Gastrocnemius medialis (tissue), 4 donors: ENCODE measurements at regions not wholly inside any gene's neighbourhood (a gene's known extent, or its start where the extent isn't known, plus 50 kb on each side); places are given as distances from the start of the nearest gene placed in this dataset.

ENCODE experiments used
- ATAC-seq, 2 donors: fragments of 150-250 bp; one replicate each; pipeline ENCODE4 v1.9.1; 2016
- DNase-seq, 2 donors: peaks; one replicate each; pipeline ENCODE4 v3.0.0-alpha.2; 2019
- H3K27ac ChIP-seq, 4 donors: fragments of 200-600 bp; sonication (generic); 1 replicate in 1 of 4; 2 replicates in 3 of 4; pipeline ENCODE4 v1.5.1; 2016 to 2018; ENCODE audit warnings: mild to moderate bottlenecking in 2 of 4, moderate library complexity in 1 of 4
- H3K27me3 ChIP-seq, 3 donors: fragments of 200-600 bp; sonication (generic) in 2 of 3; 1 replicate in 1 of 3; 2 replicates in 2 of 3; pipeline versions ENCODE4 v1.5.1 to v1.6.0; 2016 to 2019; ENCODE audit warnings: mild to moderate bottlenecking in 1 of 3, moderate library complexity in 1 of 3
- H3K36me3 ChIP-seq, 2 donors: fragments of 200-600 bp; sonication (generic) in 1 of 2; one replicate each; pipeline ENCODE4 v1.5.1; 2017 to 2018
- H3K4me1 ChIP-seq, 2 donors: fragments of 200-600 bp; sonication (generic) in 1 of 2; one replicate each; pipeline ENCODE4 v1.5.1; 2016 to 2017; ENCODE audit warnings: mild to moderate bottlenecking in 2 of 2
- H3K4me3 ChIP-seq, 4 donors: fragments of 200-600 bp; sonication (generic) in 3 of 4; 1 replicate in 1 of 4; 2 replicates in 3 of 4; pipeline ENCODE4 v1.5.1; 2016 to 2019; ENCODE audit warnings: mild to moderate bottlenecking in 2 of 4
- H3K9me3 ChIP-seq, 3 donors: fragments of 200-600 bp; sonication (generic) in 2 of 3; 1 replicate in 1 of 3; 2 replicates in 2 of 3; pipeline ENCODE4 v1.5.1; 2016 to 2019
- POLR2A ChIP-seq, 2 donors: fragments of 450-650 bp; IDR thresholded peaks; one replicate each; pipeline ENCODE4 v1.6.1; 2017; ENCODE audit warnings: antibody characterized with exemption in 2 of 2, mild to moderate bottlenecking in 2 of 2, moderate library complexity in 2 of 2
- in situ Hi-C, 4 donors: fragments of 200-750 bp; cut with MboI; loops; one replicate each; pipeline versions ENCODE4 v1.15.0 to v1.8.0; 2017; ENCODE audit warnings: low sequenced_read_pairs in 4 of 4
- intact Hi-C: fragments of 100-400 bp; cut with DNase I; formaldehyde crosslinking; loops from one replicate; pipeline ENCODE4 v1.15.1; 2023; ENCODE audit warnings: low total_unique reads
- TF ChIP-seq, protein P1 (sequence below), 5 experiments: fragments of 450-650 bp in 3 of 5; fragments of 200-600 bp in 2 of 5; sonication (generic) in 2 of 5; IDR thresholded peaks in 4 of 5; conservative IDR thresholded peaks in 1 of 5; 1 replicate in 4 of 5; 2 replicates in 1 of 5; pipeline ENCODE4 v1.5.1; 2016 to 2019; ENCODE audit warnings: antibody characterized with exemption in 5 of 5, mild to moderate bottlenecking in 3 of 5, moderate library complexity in 3 of 5

DNA sequence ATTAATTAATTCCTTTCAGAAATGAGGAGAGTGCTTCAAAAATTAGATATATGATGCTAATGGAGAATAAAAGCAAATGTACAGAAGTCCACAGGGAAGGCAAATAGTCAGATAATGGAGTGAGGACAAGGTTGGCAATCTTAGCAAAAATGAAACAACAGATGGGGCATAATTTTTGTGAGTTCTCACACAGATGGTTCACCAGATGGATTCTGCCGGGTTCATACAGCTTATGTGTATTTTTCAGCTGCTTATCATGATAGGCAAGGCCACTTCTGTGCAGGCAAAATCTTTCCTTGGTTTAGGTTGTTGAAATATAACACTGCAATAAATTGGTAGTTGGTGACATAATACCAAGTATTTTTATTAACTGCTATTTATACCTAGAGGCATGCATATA lies 1539.0 kb upstream of the IGFBP7 start:
- ATAC-seq, result no peak
- no peak overlapping the region for H3K4me3 ChIP-seq
- no peak for TF ChIP-seq POLR2A (IDR thresholded peaks at IDR 0.05)
- TF ChIP-seq, protein P1, sequence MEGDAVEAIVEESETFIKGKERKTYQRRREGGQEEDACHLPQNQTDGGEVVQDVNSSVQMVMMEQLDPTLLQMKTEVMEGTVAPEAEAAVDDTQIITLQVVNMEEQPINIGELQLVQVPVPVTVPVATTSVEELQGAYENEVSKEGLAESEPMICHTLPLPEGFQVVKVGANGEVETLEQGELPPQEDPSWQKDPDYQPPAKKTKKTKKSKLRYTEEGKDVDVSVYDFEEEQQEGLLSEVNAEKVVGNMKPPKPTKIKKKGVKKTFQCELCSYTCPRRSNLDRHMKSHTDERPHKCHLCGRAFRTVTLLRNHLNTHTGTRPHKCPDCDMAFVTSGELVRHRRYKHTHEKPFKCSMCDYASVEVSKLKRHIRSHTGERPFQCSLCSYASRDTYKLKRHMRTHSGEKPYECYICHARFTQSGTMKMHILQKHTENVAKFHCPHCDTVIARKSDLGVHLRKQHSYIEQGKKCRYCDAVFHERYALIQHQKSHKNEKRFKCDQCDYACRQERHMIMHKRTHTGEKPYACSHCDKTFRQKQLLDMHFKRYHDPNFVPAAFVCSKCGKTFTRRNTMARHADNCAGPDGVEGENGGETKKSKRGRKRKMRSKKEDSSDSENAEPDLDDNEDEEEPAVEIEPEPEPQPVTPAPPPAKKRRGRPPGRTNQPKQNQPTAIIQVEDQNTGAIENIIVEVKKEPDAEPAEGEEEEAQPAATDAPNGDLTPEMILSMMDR (IDR thresholded peaks at IDR 0.05 in 4 of 5, conservative IDR thresholded peaks at IDR 0.05 in 1 of 5), result no peak
- H3K27ac ChIP-seq, result no peak overlapping the region
- H3K4me1 ChIP-seq, result no peaks in the 10 kb centered on the region
- no peaks in the 10 kb centered on the region for H3K9me3 ChIP-seq
- in situ Hi-C loops, result no loop called here
- DNase-seq, result no peak
- H3K36me3 ChIP-seq, result no peaks in the 10 kb centered on the region
- no peaks in the 10 kb centered on the region for H3K27me3 ChIP-seq
- intact Hi-C loops, result no loop called here

DNA sequence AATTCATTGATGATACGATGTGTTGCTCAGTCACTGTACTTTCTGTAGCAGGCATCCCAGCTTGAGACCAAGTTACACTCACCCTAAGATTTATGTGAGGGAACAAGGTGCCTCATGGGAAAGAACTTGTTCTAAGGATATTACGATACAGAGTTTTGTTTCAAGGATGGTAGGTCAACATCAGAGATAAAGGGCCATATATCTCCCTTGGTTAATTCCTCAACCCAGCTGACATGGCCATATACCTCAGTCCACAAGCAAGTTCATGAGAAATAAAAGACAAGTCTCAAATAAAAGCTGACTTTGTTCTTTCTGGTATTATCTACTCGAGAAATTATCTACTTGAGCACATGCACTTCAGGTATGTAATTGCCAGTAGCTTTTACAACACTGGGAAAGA lies 1535.9 kb upstream of the IGFBP7 start:
- H3K36me3 ChIP-seq, result no peaks in the 10 kb centered on the region
- H3K27me3 ChIP-seq, result no peaks in the 10 kb centered on the region
- TF ChIP-seq, protein P1 (IDR thresholded peaks at IDR 0.05 in 4 of 5, conservative IDR thresholded peaks at IDR 0.05 in 1 of 5), result no peak
- no peak for TF ChIP-seq POLR2A (IDR thresholded peaks at IDR 0.05)
- ATAC-seq (no peak), DNase-seq (no peak)
- in situ Hi-C loops, result no loop called here
- H3K4me3 ChIP-seq, result no peak overlapping the region
- H3K9me3 ChIP-seq, result no peaks in the 10 kb centered on the region
- intact Hi-C loops, result no loop called here
- no peak overlapping the region for H3K27ac ChIP-seq
- H3K4me1 ChIP-seq, result no peaks in the 10 kb centered on the region

DNA sequence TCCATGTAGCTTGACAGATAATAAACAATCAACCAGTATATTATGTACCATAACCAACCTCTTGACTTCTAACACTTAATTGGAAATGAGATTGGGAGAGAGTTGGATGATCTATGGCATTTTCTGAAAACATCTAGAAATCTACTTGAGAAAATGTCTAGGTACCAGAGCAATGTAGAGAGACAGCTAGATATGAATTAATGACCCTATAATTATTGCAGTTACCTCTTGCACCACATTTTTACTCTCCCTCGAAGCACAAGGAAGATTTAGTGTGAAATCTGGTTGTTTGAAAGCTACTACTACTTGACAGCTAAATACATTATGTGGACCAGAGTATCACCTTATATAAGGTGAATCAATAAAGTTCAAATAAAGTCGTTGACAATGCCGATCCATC lies 1534.4 kb upstream of the IGFBP7 start:
- no peak for TF ChIP-seq POLR2A (IDR thresholded peaks at IDR 0.05)
- TF ChIP-seq, protein P1 (IDR thresholded peaks at IDR 0.05 in 4 of 5, conservative IDR thresholded peaks at IDR 0.05 in 1 of 5), result no peak
- intact Hi-C loops, result no loop called here
- in situ Hi-C loops, result no loop called here
- no peaks in the 10 kb centered on the region for H3K36me3 ChIP-seq
- H3K27ac ChIP-seq, result no peak overlapping the region
- H3K27me3 ChIP-seq, result no peaks in the 10 kb centered on the region
- no peaks in the 10 kb centered on the region for H3K4me1 ChIP-seq
- ATAC-seq (no peak), DNase-seq (no peak)
- H3K9me3 ChIP-seq, result no peaks in the 10 kb centered on the region
- no peak overlapping the region for H3K4me3 ChIP-seq

DNA sequence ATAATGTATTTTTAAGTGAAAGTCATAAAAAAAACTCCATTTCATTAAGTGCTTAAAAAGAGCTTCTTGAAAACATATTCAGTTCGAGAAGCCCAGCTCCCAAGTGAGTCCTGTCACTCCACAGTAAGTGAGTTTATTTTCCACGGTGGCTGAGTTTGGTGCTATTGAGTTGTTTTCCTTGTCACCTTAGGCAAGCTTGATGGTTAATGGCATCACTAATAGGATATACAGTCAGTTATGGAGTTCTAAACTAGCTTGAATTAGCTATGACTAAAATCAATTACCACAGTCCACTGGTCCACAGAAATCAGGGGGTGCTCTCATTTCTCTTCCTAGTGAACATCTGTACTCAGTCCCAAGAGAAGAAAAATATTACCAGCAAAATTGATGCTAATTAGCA lies 1526.2 kb upstream of the IGFBP7 start:
- intact Hi-C loops, result no loop called here
- DNase-seq, result no peak

DNA sequence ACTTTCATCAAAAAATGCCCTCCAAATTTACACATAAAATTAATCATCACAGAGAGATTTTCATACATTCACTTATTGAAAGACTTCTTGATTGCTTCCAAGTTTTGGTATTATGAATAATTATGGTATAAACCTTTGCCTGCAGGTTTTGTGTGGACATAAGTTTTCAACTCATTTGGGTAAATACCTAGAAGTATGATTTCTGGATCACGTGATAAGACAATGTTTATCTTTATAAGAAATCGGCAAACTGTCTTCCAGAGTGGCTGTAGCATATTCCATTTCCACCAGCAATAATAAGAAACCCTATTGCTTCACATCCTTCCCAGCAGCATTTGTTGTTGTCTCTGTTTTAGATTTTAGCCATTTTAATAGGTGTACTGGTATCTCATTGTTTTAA lies 1507.0 kb upstream of the IGFBP7 start:
- DNase-seq, result no peak
- H3K9me3 ChIP-seq, result no peaks in the 10 kb centered on the region
- H3K4me3 ChIP-seq, result no peak overlapping the region
- intact Hi-C loops (no loop called here), in situ Hi-C loops (no loop called here)
- TF ChIP-seq, protein P1 (IDR thresholded peaks at IDR 0.05 in 4 of 5, conservative IDR thresholded peaks at IDR 0.05 in 1 of 5), result no peak
- TF ChIP-seq POLR2A (IDR thresholded peaks at IDR 0.05), result no peak
- no peak overlapping the region for H3K27ac ChIP-seq
- no peak for ATAC-seq
- H3K36me3 ChIP-seq, result no peaks in the 10 kb centered on the region
- no peaks in the 10 kb centered on the region for H3K27me3 ChIP-seq
- no peaks in the 10 kb centered on the region for H3K4me1 ChIP-seq

More for the DNA sequence above, 1526.2 kb upstream of the IGFBP7 start:
- TF ChIP-seq POLR2A (IDR thresholded peaks at IDR 0.05), result no peak
- TF ChIP-seq, protein P1 (IDR thresholded peaks at IDR 0.05 in 4 of 5, conservative IDR thresholded peaks at IDR 0.05 in 1 of 5), result no peak
- Histone ChIP-seq H3K27ac (no peak overlapping the region), H3K36me3 (no peaks in the 10 kb centered on the region), H3K4me3 (no peak overlapping the region), H3K9me3 (no peaks in the 10 kb centered on the region), H3K4me1 (no peaks in the 10 kb centered on the region), H3K27me3 (no peaks in the 10 kb centered on the region)
- no peak for ATAC-seq
- in situ Hi-C loops, result no loop called here
